Neural cell (in vitro differentiated cells): ENCODE measurements at regions not wholly inside any gene's neighbourhood (a gene's known extent, or its start where the extent isn't known, plus 50 kb on each side); places are given as distances from the start of the nearest gene placed in this dataset.

Experiments
- CTCF ChIP-seq: fragments of 450-650 bp; IDR thresholded peaks from 2 replicates; pipeline ENCODE4 v1.5.1; 2014; ENCODE audit warnings: antibody characterized with exemption, mild to moderate bottlenecking, moderate library complexity; ENCODE audit not compliant: poor library complexity, severe bottlenecking
- POLR2AphosphoS5 ChIP-seq: IDR thresholded peaks from 2 replicates; pipeline ENCODE4 v1.6.1; 2012
- RAD21 ChIP-seq: fragments of 450-650 bp; conservative IDR thresholded peaks from 2 replicates; pipeline ENCODE4 v1.6.1; 2014; ENCODE audit warnings: antibody characterized with exemption, mild to moderate bottlenecking, moderate library complexity
- TAF1 ChIP-seq: IDR thresholded peaks from 2 replicates; pipeline ENCODE4 v1.6.1; 2012; ENCODE audit warnings: low read depth

GRCh38 chr2:129731907-129732629 is 247.4 kb upstream of the RAB6C start:
- TF ChIP-seq CTCF = no peak
- no peak for TF ChIP-seq POLR2AphosphoS5
- TF ChIP-seq TAF1 = no peak
- TF ChIP-seq RAD21 = no peak
